HL-60 (cell line): ENCODE measurements at regions not wholly inside any gene's neighbourhood (a gene's known extent, or its start where the extent isn't known, plus 50 kb on each side); places are given as distances from the start of the nearest gene placed in this dataset.
"Not testable (repeated sequence)": the region's sequence is repeated elsewhere in the genome, so short reads cannot be mapped to it uniquely, and the experiment has no call there.

ENCODE experiments used
- DNase-seq, 2 experiments: peaks; one replicate each; pipeline ENCODE4 v3.0.0-alpha.2; 2010 to 2020; ENCODE audit warnings: low read depth in 1 of 2, low spot score in 1 of 2
- H3K27ac ChIP-seq: fragments of 250-450 bp; sonication (Bioruptor Pico); replicated peaks from 2 replicates; pipeline ENCODE4 v1.5.1; 2020; ENCODE audit warnings: mild to moderate bottlenecking, moderate library complexity
- H3K27me3 ChIP-seq: fragments of 250-450 bp; sonication (Bioruptor Pico); 2 replicates; pipeline ENCODE4 v1.5.1; 2021; ENCODE audit warnings: mild to moderate bottlenecking, moderate library complexity; ENCODE audit not compliant: insufficient read depth, poor library complexity, severe bottlenecking
- H3K4me3 ChIP-seq: replicated peaks from 2 replicates; pipeline ENCODE4 v1.5.1; 2011; ENCODE audit warnings: mild to moderate bottlenecking, control low read depth, low read length; ENCODE audit not compliant: insufficient read depth
- GABPA ChIP-seq: IDR thresholded peaks from 2 replicates; pipeline ENCODE4 v1.6.1; 2012; ENCODE audit warnings: low read depth
- POLR2AphosphoS5 ChIP-seq: IDR thresholded peaks from 2 replicates; pipeline ENCODE4 v1.6.1; 2012; ENCODE audit warnings: low read depth
- SPI1 ChIP-seq: IDR thresholded peaks from 2 replicates; pipeline ENCODE4 v1.6.1; 2012; ENCODE audit warnings: low read depth, mild to moderate bottlenecking, borderline replicate concordance
- TF ChIP-seq, protein P1 (sequence below): IDR thresholded peaks from one replicate; pipeline ENCODE4 v1.5.1; 2011; ENCODE audit warnings: low read length, control low read depth, inconsistent platforms; ENCODE audit not compliant: insufficient read depth
- TF ChIP-seq, protein P2 (sequence below): IDR thresholded peaks from 2 replicates; pipeline ENCODE4 v1.6.1; 2012; ENCODE audit warnings: low read depth; ENCODE audit not compliant: insufficient replicate concordance

DNA sequence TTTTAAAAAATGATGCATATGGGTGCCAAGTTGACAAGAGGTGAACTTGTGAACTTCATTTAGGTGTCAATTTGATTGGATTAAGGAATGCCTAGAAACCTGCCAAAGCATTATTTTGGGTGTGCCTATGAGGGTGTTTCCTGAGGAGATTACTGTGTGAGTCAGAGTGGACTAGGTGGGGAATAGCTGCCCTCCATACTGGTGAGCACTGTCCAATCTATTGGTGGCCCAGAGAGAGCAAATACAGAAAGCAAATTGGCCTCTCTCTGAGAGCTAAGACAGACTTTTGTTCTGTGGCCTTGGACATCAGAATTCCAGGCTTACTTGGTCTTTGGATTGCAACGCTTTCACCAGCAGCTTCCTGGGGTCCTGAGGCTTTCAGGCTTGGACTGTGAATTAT lies 388.0 kb downstream of the SUCLG1 start:
- TF ChIP-seq, protein P1, sequence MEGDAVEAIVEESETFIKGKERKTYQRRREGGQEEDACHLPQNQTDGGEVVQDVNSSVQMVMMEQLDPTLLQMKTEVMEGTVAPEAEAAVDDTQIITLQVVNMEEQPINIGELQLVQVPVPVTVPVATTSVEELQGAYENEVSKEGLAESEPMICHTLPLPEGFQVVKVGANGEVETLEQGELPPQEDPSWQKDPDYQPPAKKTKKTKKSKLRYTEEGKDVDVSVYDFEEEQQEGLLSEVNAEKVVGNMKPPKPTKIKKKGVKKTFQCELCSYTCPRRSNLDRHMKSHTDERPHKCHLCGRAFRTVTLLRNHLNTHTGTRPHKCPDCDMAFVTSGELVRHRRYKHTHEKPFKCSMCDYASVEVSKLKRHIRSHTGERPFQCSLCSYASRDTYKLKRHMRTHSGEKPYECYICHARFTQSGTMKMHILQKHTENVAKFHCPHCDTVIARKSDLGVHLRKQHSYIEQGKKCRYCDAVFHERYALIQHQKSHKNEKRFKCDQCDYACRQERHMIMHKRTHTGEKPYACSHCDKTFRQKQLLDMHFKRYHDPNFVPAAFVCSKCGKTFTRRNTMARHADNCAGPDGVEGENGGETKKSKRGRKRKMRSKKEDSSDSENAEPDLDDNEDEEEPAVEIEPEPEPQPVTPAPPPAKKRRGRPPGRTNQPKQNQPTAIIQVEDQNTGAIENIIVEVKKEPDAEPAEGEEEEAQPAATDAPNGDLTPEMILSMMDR, result no peak
- TF ChIP-seq POLR2AphosphoS5 (no peak), SPI1 (no peak)
- no peak overlapping the region for H3K27ac ChIP-seq
- DNase-seq, result no peak
- no peaks in the 10 kb centered on the region for H3K27me3 ChIP-seq
- no peak overlapping the region for H3K4me3 ChIP-seq

DNA sequence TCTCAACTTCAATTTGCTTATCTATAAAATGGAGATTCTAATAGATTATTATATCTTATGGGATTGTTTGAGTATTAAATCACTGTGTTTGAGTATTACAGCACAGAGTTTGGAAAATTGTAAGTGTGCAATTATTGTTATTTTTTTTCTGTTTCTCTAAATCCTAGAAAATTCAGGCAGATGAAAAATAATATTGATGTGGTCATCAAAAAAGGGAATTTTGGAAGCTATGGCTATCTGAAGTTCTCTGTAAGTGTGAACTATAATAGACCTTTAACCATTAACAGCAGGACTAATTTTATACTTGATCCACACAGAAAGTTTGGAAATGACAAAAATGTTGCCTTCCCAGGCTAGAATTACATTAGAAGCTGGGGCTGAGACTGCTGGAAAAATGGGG lies 393.2 kb downstream of the SUCLG1 start:
- TF ChIP-seq GABPA (no peak), SPI1 (no peak)
- TF ChIP-seq, protein P2, sequence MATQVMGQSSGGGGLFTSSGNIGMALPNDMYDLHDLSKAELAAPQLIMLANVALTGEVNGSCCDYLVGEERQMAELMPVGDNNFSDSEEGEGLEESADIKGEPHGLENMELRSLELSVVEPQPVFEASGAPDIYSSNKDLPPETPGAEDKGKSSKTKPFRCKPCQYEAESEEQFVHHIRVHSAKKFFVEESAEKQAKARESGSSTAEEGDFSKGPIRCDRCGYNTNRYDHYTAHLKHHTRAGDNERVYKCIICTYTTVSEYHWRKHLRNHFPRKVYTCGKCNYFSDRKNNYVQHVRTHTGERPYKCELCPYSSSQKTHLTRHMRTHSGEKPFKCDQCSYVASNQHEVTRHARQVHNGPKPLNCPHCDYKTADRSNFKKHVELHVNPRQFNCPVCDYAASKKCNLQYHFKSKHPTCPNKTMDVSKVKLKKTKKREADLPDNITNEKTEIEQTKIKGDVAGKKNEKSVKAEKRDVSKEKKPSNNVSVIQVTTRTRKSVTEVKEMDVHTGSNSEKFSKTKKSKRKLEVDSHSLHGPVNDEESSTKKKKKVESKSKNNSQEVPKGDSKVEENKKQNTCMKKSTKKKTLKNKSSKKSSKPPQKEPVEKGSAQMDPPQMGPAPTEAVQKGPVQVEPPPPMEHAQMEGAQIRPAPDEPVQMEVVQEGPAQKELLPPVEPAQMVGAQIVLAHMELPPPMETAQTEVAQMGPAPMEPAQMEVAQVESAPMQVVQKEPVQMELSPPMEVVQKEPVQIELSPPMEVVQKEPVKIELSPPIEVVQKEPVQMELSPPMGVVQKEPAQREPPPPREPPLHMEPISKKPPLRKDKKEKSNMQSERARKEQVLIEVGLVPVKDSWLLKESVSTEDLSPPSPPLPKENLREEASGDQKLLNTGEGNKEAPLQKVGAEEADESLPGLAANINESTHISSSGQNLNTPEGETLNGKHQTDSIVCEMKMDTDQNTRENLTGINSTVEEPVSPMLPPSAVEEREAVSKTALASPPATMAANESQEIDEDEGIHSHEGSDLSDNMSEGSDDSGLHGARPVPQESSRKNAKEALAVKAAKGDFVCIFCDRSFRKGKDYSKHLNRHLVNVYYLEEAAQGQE, result no peak
- no peak for DNase-seq
- no peak overlapping the region for H3K4me3 ChIP-seq
- no peaks in the 10 kb centered on the region for H3K27me3 ChIP-seq
- H3K27ac ChIP-seq, result no peak overlapping the region

DNA sequence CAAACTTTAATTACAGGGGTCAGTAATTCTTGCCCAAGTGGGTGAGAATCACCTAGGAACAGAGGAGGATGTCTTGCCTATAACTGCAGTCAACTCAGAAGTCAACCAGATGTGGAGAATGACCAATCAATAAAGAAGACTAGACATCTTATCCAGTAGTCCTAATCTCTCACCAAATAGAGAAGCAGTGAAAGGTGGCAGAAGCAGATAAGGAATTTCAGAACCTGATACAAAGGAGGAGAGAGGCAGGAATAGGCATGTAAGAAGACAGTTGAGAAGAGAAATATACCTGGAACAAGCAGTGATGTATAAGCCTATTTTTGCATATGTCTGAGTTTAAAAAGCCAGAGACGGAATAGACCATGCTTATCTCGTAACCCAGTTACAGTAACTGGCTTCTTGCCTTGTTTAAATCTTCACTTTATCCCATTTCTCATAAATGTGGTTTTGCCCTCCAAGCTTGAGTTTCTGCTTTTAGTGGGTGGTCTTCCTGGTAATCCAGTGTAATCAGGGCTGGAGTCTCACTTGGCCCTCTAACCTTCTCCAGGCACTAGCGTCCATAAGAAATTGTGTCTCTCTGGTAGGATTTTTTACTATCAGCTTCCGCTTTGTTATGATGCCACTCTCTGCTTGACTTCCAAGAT lies 401.0 kb downstream of the SUCLG1 start:
- Histone ChIP-seq H3K4me3 (no peak overlapping the region), H3K27ac (no peak overlapping the region), H3K27me3 (no peaks in the 10 kb centered on the region)
- TF ChIP-seq POLR2AphosphoS5, result no peak
- no peak for DNase-seq

DNA sequence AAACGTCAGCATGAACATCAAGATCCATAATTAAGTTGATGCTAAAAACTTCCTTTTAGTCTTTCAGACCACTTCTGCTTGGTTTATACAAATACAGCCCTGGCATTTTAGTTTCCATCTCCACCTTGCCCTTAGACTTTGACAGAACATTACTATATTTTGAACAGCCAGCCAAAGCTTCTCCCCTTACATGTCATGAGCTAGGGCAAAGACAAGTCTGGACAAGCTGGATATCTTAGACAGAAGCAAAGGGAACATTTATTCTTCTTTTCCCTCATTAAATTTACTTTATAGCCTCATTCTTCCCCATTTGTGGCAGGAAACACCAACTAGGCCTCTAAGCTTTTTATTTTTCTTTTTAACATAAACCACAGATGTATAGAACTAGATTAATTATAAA lies 403.3 kb downstream of the SUCLG1 start:
- TF ChIP-seq, protein P1, result no peak
- TF ChIP-seq GABPA (no peak), SPI1 (no peak), POLR2AphosphoS5 (no peak)
- TF ChIP-seq, protein P2, result no peak
- DNase-seq, result no peak
- Histone ChIP-seq H3K4me3 (no peak overlapping the region), H3K27ac (no peak overlapping the region), H3K27me3 (peaks cover 2% of the 10 kb centered on the region)

DNA sequence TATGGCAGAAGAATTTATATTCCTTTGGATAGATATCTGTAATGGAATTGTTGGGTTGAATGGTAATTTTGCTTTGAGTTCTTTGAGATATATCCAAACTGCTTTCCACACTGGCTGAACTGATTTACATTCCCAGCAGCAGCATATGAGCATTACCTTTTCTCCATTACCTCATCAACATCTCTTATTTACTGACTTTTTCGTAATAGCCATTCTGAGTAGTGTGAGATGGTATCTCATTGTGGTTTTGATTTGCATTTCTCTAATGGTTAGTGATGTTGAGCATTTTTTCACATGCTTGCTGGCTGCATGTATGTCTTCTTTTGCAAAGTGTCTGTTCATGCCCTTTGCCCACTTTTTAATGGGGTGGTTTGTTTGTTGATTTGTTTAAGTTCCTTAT lies 404.5 kb downstream of the SUCLG1 start:
- H3K4me3 ChIP-seq, H3K27me3 ChIP-seq, H3K27ac ChIP-seq, DNase-seq: not testable (repeated sequence)
